B cell (primary cell): ENCODE measurements at regions not wholly inside any gene's neighbourhood (a gene's known extent, or its start where the extent isn't known, plus 50 kb on each side); places are given as distances from the start of the nearest gene placed in this dataset.

Experiments
- CTCF ChIP-seq: fragments of 200-600 bp; IDR thresholded peaks from one replicate; pipeline ENCODE4 v1.8.0; 2022; ENCODE audit warnings: antibody characterized with exemption, mild to moderate bottlenecking
- EZH2 ChIP-seq: IDR thresholded peaks from 2 replicates; pipeline ENCODE4 v1.6.1; 2012; ENCODE audit warnings: borderline replicate concordance, low read depth, mild to moderate bottlenecking, moderate library complexity, low read length; ENCODE audit not compliant: insufficient read depth, poor library complexity, severe bottlenecking

- TF ChIP-seq CTCF (no peak), EZH2 (no peak)
Measured at GRCh38 chr12:92505254-92506231, 197.2 kb upstream of the PLEKHG7 start.
